Stimulated activated CD8-positive, alpha-beta memory T cell treated with anti-CD3 and anti-CD28 coated beads, Interleukin-15, amount 100 ng/mL, for 48 hours (primary cell): ENCODE measurements at regions not wholly inside any gene's neighbourhood (a gene's known extent, or its start where the extent isn't known, plus 50 kb on each side); places are given as distances from the start of the nearest gene placed in this dataset.

ENCODE experiments used
- DNase-seq, 2 donors: peaks; one replicate each; pipeline ENCODE4 v3.0.0-alpha.2; 2020; ENCODE audit warnings: low read depth in 2 of 2

DNA sequence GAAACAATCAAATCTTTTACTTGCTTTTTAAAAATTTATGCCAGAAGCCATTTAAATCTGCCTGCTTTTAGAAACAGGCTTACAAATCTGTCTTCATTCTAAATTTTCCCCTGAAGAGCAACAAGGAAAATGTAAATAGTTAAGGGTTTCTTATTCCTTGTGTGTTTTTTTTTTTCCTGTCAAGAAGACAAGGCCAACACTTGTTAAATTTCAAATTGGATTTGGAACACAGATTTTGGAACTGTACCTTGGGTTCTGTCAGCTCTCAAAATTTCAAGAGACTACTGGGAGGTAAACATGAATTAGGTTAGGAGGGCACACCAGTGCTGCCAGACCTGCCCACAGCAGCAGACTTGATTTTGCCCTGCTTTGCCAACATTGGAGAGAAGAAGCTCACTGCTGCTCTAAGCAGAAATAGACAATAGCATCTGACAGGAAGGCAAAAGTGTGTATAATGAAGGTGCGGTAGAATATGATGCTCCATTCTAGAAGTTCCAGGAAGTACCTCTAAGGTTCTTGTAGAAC is 121.7 kb downstream of the NHLRC3 start:
- no peak for DNase-seq

DNA sequence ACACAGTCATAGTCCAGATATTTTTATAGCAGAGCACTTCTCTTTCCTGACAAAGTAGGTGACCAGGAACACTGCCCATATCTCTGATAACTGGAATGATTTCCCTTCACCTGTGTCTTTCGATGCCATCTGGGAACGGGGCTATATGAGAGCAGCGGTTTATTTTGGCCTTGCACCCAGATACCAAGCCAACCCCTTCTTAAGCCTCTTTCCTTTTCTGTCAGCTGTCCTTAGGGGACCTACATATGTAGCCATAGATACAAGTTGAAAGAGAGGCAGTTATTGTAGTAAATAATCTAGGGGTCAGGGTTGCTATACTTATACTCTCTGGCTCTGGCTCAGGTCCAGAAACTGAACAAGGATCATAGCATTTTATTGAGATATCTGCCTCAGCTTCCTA is 128.8 kb downstream of the NHLRC3 start:
- DNase-seq: no peak

GRCh38 chr13:39170711-39171110 is 132.5 kb downstream of the NHLRC3 start:
- no peak for DNase-seq

GRCh38 chr13:39185326-39185725 is 147.1 kb downstream of the NHLRC3 start:
- DNase-seq: no peak

DNA sequence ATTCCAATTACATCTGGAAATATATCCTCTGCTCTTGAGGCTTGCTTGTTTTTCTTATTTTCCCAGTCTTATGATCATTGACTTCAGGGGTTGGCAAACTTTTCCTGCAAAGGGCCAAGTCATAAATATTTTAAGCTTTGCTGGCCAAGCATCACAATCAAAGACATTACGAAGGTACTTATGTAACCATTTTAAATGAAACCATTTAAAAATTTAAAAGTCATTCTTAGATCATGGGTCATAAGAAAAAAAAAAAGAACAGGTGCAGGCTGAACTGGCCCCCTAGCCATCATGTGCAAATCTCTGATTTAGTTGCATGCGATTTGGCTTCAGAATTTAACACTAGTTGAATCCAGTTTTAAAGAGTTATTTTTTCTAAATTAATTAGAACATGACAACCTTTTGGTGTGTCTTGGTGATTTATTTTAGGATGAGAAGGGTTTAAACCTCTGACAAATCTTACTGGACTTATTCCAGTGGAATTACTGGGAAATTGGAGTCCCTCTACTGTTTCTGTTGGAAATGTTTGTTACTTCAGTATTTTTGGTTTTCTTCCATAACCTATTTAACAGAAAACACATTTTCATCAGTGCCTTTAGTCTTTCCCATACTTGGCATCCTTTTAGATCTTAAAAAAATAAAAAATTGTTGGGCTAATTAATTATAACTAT is 148.1 kb downstream of the NHLRC3 start:
- no peak for DNase-seq

- DNase-seq: no peak
These were observed 151.5 kb downstream of the NHLRC3 start for GRCh38 chr13:39189778-39190177.

GRCh38 chr13:39196965-39197646 is 158.8 kb downstream of the NHLRC3 start:
- DNase-seq: no peak

DNA sequence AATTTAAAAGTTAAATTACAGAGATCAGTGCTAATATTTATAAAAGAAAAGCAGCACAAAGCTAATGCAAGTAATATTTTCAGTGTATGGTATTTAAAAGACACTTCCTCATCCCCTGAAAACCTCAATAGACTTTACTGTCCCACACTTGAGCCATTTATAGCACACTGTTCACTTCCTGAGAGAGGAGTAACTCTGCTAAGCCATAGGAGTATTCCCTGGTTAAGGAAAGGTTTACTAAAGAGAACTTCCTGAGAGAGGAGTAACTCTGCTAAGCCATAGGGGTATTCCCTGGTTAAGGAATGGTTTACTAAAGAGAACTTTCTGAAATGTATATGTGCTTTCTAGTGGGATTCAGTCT is 159.4 kb downstream of the NHLRC3 start:
- no peak for DNase-seq

DNA sequence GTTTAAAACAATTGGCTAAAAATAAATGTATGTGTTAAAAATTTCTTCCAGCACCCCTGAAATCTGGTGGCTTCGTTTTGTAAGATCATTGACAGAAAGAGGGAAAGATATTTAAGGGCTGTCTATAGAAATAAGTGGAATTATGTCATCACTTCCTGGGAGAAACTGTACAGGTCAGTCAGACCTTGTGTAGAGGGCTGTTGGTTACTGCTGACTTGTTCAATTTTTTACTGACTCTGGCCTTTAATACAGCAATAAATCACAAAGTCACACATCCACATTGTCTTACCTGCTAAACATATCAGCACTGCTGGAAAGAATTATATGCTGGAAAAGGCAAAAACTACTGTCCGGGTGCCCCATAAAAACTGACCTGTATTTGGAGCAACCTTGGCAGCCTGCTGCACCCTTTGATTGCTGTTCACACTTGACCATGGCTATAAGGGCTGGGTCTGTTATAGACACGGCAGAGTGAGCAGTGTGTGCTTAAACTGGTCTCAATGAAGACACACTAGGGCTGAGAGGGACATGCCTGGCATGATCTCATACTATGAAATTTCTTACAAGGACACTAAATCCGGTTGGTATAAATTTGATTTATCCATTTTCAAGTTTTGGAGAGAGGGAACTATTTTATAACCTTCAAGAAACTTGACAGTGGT is 162.1 kb downstream of the NHLRC3 start:
- DNase-seq: no peak

- no peak for DNase-seq
These were observed 162.9 kb downstream of the NHLRC3 start for GRCh38 chr13:39201180-39201579.

DNA sequence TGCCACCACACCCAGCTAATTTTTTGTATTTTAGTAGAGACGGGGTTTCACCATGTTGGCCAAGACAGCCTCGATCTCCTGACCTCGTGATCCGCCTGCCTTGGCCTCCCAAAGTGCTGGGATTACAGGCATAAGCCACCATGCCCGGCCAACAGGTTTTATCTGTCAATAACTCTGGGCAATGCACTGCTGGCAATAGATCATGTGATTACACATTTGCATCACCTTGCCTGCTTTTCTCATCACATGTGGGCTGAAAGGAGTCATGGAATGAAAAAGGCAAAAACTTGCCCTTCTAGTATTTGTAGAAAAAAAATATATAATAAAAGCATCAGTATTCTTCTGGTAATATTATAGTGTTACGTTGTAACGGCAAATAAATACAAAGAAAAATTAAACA is 164.5 kb downstream of the NHLRC3 start:
- DNase-seq: no peak

DNA sequence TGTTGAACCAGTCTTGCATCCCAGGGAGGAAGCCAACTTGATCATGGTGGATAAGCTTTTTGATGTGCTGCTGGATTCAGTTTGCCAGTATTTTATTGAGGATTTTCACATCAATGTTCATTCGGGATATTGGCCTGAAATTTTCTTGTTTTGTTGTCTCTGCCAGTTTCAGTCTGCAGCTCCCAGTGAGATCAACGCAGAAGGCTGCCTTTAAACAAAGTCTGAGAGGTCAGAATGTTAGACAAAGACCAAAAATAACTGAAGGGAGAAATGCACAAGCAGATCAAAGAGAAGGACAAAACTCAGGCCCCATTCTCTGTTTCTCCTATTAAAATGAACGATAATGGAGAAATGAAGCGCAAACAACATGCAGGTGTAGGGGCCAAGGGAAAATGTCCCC is 170.4 kb downstream of the NHLRC3 start:
- DNase-seq: no peak

GRCh38 chr13:39209731-39210531 is 171.7 kb downstream of the NHLRC3 start:
- no peak for DNase-seq

GRCh38 chr13:39210961-39211534 is 172.8 kb downstream of the NHLRC3 start:
- DNase-seq: no peak

DNA sequence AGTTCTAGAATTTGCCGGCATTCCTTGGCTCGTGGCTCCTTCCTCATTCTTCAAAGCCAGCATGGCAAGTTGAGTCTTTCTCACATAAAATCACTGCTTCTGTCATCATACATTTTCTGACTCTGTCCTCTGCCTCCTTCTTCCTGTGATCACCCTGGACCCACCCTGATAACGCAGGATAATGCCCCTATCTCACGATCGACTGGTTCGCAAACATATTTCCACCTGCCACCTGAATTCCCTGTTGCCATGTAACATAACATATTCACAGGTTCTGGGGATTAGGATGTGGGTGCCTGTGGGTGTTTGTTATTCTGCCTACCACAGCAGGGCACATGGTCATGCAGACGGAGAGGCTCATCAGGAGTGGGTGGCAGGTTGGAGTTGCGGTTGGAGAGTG is 177.7 kb downstream of the NHLRC3 start:
- DNase-seq: no peak

DNA sequence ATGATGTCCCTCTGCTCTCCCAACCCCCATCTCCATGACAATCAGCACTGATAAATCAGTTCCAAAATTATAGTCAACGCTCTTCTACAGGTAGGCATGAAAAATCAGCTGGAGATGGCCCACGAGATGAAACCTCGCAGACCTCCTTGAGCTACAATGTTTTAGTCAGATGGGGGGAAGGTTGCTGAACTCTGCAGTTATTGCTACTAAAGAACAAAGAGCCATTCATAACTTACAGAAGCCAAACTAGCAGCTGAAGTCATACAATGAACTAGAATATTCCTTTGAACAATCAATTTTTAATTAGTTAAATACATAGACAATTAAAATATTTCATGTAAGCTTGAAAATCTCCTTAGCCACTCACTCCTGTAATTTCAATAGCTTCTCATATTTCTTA is 179.2 kb downstream of the NHLRC3 start:
- DNase-seq: no peak

DNA sequence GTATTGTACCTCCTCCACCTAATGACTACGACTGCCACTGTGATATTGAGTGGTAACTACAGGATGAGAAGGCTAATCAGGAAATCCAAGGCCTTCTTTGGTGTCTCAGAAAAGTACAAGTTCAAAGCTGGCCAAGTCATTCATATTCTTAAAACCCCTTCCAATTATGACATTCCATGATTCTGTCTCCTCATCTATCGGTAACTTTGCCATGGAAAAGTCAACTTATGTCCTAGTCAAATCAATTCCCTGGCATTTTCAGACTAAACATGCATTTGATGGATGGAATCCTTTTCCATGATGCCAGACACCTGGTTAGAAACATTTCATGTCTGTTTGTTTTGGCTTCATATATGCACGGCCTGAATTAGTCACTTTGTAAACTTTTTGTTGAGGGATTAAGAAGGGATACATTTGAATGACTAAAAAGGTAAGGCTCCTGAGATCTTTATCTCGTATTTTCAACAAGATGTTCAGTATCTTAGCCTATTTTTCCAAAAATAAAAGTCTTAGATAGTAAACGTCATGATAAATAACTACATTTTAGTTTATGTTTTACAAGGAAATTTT is 186.5 kb downstream of the NHLRC3 start:
- no peak for DNase-seq

DNA sequence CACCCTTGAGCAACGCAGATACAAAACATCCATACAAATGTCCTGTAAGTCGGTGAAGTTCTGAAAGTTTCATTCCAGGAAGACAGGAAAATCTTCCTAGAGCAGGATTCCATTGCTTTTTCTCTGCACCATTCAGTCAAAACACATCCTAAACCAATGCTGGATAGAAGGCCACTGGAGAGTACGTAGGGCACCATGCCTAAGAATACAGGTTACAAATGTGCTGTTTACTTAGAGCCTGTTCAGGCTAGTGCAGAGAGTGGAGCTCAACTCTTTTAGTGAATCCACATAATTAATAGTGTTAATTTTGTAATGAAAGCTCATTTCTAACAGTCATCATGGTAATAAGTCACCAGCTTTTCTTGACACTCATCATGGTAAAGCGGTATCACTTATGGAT is 187.6 kb downstream of the NHLRC3 start:
- no peak for DNase-seq

DNA sequence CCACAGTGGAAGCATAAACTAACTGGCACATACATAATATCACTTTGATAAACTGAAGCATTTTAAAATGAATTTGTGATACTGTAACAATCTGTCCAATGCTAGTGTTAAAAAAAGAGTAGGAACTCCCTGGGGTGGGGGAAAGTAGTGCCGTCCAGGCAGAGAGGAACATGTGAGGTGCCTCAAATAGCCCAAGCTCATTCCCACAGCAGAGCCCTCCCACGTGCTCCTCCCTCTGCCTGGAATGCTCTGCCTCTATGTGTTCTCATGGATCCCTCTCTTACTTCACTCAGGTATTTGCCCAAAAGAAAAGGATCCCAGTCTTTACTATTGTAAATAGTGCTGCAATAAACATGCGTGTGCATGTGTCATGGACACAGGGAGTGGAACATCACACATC is 188.1 kb downstream of the NHLRC3 start:
- DNase-seq: no peak

DNA sequence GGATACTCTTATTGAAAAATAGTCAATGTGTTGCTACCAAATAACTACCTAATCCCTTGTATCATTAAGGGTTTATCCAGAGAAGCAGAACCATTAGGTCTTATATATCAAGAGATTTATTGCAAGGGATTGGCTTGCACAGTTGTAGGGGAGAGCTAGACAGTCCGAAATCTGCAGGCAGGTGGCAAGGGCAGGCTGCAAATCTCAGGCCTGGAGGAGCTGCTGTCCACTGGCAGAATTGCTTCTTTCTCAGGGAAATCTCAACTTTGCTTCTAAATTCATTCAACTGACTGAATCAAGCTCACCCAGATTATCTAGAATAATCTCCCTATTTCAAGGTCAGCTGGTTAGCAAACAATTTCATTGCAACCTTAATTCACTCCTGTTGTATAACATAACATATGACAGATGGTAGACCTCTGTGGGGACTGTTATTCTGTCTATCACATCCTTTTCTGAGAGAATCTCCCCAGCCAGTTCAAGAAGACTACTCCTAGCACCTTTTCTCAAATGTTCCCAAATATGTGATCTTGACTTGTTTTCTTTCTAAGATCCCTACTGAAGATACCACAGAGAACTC is 194.2 kb downstream of the NHLRC3 start:
- DNase-seq: no peak

- DNase-seq: no peak
These were observed 194.7 kb downstream of the NHLRC3 start for GRCh38 chr13:39232999-39233398.
